ENCODE measurements at regions not wholly inside any gene's neighbourhood (a gene's known extent, or its start where the extent isn't known, plus 50 kb on each side); places are given as distances from the start of the nearest gene placed in this dataset.

DNA sequence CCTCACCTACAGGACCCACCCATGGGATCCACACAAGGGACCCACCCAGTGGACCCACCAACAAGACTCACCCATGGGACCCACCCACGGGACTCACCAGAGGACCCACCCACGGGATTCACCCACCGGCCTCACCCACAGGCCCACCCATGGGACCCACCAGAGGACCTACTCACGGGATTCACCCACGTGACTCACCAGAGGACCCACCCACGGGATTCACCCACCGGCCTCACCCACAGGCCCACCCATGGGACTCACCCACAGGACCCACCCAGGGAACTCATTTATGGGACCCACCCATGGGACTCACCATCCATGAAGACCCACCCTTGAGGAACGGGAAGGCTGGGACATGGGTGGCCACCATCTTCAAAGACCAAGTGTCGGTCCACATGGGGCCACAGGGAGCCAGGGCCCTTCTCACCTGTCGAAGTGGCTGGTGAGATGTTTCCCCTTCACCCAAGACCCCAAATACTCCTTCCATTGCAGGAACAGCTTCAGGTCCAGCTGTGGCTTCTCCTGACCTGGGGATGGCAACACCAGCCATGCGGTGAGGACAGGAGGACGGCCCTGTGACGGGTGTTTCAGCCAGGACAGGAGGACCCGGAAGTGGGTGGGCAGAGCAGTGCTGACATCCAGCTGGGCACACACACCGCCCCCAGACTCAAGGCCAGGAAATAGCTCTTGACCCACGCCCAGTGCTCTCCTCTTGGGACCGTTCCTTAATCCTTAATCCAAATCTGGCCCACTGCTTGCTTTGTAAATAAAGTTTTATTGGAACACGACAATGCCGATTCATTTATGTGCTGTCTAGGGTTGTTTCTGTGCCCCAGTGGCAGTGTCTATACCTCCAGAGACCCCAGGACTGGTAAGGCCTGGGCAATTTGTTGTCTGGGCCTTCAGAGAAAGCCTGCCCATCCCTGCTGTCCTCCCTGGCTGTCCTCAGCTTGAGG, 1005.1 kb downstream of the BRD1 start:
- Histone ChIP-seq H3K4me3 (replicated peaks; ENCODE audit: low read depth, low read length) (no peak overlapping the region), H3K36me3 (ENCODE audit: control insufficient read depth, insufficient read depth, low read length) (no peaks in the 10 kb centered on the region), H3K27me3 (replicated peaks; ENCODE audit: control insufficient read depth, insufficient read depth, low read length) (no peaks in the 10 kb centered on the region)
- no peak for DNase-seq (ENCODE audit: extremely low read depth, insufficient read length)
- TF ChIP-seq, protein P1, sequence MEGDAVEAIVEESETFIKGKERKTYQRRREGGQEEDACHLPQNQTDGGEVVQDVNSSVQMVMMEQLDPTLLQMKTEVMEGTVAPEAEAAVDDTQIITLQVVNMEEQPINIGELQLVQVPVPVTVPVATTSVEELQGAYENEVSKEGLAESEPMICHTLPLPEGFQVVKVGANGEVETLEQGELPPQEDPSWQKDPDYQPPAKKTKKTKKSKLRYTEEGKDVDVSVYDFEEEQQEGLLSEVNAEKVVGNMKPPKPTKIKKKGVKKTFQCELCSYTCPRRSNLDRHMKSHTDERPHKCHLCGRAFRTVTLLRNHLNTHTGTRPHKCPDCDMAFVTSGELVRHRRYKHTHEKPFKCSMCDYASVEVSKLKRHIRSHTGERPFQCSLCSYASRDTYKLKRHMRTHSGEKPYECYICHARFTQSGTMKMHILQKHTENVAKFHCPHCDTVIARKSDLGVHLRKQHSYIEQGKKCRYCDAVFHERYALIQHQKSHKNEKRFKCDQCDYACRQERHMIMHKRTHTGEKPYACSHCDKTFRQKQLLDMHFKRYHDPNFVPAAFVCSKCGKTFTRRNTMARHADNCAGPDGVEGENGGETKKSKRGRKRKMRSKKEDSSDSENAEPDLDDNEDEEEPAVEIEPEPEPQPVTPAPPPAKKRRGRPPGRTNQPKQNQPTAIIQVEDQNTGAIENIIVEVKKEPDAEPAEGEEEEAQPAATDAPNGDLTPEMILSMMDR (IDR thresholded peaks at IDR 0.05; ENCODE audit: insufficient read depth, low read length, poor library complexity, severe bottlenecking): no peak

DNA sequence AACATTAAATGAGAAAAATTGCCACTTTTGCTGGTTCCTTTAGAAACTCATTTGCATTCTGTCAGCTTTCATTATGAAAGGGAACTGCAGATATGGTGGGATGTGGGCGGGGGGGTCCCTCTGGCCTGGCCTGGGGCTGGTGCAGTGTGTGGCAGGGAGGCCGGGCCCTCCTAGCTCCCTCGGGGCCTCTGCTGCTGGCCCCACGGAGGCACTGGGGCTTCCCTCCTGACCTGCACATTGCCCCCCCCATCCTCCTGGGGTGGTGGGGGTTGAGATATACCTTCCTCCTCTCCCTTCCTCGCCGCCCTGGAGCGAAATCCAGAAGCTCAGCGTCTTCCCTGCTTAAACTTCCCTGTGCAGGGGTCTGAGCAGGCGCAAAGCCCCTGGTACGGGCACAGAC, 1005.9 kb downstream of the BRD1 start:
- TF ChIP-seq, protein P1 (IDR thresholded peaks at IDR 0.05; ENCODE audit: insufficient read depth, low read length, poor library complexity, severe bottlenecking): no peak
- H3K36me3 ChIP-seq (ENCODE audit: control insufficient read depth, insufficient read depth, low read length): no peaks in the 10 kb centered on the region
- DNase-seq (ENCODE audit: extremely low read depth, insufficient read length): no peak
- no peak overlapping the region for H3K4me3 ChIP-seq (replicated peaks; ENCODE audit: low read depth, low read length)
- no peaks in the 10 kb centered on the region for H3K27me3 ChIP-seq (replicated peaks; ENCODE audit: control insufficient read depth, insufficient read depth, low read length)

DNA sequence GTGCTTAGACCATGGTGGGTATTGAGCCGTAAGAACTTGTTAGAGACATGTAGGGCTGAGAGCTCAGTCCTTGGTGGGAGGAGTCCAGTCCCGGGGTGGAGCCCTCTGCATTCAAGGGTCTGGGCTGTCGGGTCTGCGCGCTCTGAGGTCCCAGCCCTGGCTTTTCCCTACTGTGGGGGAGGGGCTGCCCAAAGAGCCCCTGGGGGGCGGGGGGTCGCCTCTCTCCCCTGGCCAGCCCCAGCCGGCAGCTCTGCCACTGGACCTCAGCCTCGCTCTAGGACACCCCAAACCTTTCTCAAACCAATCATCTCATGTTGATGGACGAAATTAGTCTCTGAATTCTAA, 1006.4 kb downstream of the BRD1 start:
- TF ChIP-seq, protein P1 (IDR thresholded peaks at IDR 0.05; ENCODE audit: insufficient read depth, low read length, poor library complexity, severe bottlenecking): no peak
- H3K27me3 ChIP-seq (replicated peaks; ENCODE audit: control insufficient read depth, insufficient read depth, low read length): no peaks in the 10 kb centered on the region
- H3K36me3 ChIP-seq (ENCODE audit: control insufficient read depth, insufficient read depth, low read length): no peaks in the 10 kb centered on the region
- no peak for DNase-seq (ENCODE audit: extremely low read depth, insufficient read length)
- no peak overlapping the region for H3K4me3 ChIP-seq (replicated peaks; ENCODE audit: low read depth, low read length)

DNA sequence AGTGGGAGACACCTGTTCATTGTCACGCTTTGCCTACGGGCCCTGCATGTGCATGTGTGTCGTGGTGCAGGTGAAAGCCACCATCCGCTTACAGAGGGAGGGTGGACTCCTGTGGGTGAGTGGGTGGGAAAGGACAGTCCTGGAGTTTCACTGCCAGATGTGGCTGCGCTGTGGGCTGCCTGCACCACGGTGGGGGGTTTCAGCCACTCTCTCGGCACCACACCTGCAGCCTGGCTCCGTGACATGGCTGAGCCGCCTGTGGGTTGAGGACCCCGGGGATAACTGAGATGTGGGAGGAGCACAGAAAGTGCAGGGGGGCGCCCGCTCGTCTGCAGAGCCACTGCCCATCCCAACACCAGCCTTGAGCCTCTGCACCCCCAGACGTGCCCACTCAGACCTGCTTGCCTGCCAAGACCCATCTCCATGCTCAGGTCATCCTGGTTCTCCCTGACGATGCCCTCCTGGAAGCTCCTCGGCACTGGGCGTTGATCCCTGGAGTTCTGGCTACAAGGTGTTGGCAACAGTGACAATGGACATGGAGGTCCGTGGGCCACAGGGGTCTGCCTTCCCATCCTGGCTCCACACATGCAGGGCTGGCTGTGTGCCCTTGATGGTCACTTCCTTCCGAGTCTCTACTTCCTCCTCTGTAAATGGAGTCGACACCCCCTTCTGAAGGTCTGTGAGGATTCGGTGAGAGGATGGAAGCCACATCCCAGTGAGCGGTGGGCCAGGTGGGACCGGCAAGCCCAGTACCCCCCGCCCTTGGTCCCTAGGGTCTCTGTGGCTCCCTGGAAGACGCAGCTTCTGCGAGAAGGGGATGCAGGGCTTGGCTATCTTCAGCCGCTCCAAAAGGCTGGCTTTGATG, 1007.0 kb downstream of the BRD1 start:
- no peaks in the 10 kb centered on the region for H3K27me3 ChIP-seq (replicated peaks; ENCODE audit: control insufficient read depth, insufficient read depth, low read length)
- TF ChIP-seq, protein P1 (IDR thresholded peaks at IDR 0.05; ENCODE audit: insufficient read depth, low read length, poor library complexity, severe bottlenecking): no peak
- H3K4me3 ChIP-seq (replicated peaks; ENCODE audit: low read depth, low read length): no peak overlapping the region
- no peaks in the 10 kb centered on the region for H3K36me3 ChIP-seq (ENCODE audit: control insufficient read depth, insufficient read depth, low read length)
- no peak for DNase-seq (ENCODE audit: extremely low read depth, insufficient read length)

DNA sequence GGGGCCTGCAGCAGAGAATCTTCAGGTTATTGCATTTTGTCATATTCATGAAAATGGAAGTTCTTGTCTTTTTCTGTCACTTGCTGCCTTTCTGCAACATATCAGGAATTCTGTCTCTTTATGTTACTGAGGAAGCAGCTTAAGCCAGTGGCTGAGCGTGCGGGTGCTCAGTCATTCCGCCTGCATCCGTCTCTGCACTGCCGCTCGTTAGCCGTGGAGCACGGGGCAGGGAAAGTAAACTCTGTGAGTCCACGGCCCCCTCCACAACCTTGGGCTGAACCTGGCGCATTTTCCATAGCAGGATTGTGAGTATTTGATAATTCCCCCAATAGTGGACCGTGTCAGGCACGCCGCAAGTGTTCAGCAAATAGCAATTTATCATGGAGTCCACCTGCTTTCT, 1007.7 kb downstream of the BRD1 start:
- no peak for DNase-seq (ENCODE audit: extremely low read depth, insufficient read length)
- Histone ChIP-seq H3K36me3 (ENCODE audit: control insufficient read depth, insufficient read depth, low read length) (no peaks in the 10 kb centered on the region), H3K4me3 (replicated peaks; ENCODE audit: low read depth, low read length) (no peak overlapping the region), H3K27me3 (replicated peaks; ENCODE audit: control insufficient read depth, insufficient read depth, low read length) (no peaks in the 10 kb centered on the region)
- TF ChIP-seq, protein P1 (IDR thresholded peaks at IDR 0.05; ENCODE audit: insufficient read depth, low read length, poor library complexity, severe bottlenecking): no peak
